HG02885 (cell line): ENCODE measurements at regions not wholly inside any gene's neighbourhood (a gene's known extent, or its start where the extent isn't known, plus 50 kb on each side); places are given as distances from the start of the nearest gene placed in this dataset.

Experiments used
- ATAC-seq: cut with Tn5 transposase; IDR thresholded peaks from one replicate; pipeline ENCODE4 v1.9.1; 2021; ENCODE audit warnings: mild to moderate bottlenecking; ENCODE audit not compliant: unreplicated experiment, poor library complexity

- ATAC-seq = no peak
Measured at GRCh38 chr15:85974348-85974705, 105.3 kb upstream of the AGBL1 start.

- no peak for ATAC-seq
Measured at GRCh38 chr15:85974742-85975141, 104.9 kb upstream of the AGBL1 start.

GRCh38 chr15:85976102-85976501 lies 103.6 kb upstream of the AGBL1 start:
- no peak for ATAC-seq

DNA sequence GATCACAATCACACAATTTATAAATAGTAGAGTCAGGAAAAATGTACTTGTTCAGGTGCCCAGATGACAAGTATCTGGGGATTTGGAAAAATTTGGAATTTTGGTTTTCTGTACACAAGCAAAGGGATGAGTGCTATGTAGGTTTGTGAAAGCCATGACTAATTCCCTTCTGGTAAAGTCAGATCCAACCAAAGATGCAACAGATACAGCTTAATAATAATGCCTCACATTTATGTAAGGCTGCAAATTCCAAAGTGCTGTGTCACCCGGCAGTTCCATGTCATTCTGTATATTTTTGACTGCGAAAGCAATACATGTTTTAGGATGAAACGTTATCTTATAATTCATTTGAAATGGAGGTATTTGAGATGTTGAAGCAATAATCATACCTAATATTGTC lies 102.7 kb upstream of the AGBL1 start:
- no peak for ATAC-seq

- no peak for ATAC-seq
Measured at GRCh38 chr15:85977586-85977985, 102.1 kb upstream of the AGBL1 start.

DNA sequence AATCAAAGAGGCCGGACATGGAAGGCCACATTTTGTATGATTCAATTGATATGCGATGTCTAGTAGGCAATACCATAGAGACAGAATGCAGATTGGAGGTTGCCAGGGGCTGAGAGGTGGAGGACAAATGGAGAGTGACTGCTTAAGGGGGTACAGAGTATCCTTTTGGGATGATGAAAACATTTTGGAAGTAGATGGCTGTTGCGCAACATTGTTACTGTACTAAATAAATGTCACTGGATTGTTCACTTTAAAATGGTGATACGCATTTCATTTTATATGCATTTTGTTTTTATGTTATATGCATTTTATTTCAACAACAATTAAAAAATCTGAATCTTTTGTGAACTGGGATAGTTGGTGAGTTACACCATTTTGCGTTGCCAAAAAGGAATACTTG lies 99.7 kb upstream of the AGBL1 start:
- no peak for ATAC-seq

GRCh38 chr15:85980946-85981345 lies 98.7 kb upstream of the AGBL1 start:
- ATAC-seq = no peak

DNA sequence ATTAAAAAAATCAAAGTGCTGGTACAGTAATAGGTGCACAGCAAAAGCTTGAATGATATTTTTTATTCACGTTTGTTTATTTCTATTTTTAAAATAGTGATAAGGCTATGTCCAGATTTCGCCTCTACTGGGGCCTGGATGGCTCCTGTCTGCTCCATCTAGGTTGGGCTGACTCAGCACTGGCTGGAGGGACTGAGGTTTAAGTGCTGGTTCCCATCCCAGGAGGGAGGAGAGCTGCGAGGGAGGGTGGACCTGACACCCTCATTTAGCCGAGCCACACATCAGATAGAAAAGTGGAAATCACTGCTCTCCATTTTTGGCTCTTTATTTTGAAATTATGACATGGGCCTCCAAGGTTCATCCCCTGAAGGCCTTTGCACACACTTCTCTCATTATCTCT lies 95.4 kb upstream of the AGBL1 start:
- ATAC-seq = no peak

DNA sequence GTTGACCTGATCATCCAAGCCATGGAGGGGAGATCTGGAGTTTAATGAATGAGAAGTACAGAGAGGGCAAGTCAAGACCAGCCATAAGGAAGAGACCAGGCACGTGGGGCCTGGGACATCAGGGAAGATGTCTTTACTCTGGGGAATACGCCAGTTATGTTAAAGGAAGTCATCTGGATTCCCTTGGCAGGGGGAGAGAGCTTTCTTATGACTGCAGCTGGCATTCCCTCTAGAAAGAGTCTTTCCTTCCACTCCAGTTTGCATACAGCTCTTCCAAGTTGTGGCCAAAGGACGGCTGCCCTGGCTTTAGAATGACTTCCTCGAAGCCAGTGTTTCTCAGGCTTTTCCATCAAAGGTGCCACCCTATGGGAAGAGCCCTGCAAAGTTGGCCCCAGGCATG lies 93.6 kb upstream of the AGBL1 start:
- no peak for ATAC-seq

DNA sequence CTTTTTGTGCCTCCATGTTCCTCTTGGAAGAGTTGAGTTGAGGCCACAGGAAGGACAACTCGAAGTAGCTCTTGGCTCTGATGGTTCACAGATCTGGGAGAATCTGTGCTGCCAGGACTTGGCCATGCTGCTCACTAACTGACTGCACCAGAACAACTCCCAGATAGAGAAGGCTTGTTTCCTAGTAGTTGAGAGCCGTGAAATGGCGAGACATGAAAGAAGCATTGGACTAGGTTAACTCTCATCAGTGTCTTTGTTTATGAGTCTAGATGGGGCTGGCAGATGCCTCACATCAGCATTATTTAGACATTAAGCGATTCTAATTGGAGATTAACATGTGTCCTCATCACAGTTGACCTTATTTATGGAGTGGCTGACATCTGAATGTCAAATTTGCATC lies 92.9 kb upstream of the AGBL1 start:
- ATAC-seq = no peak

DNA sequence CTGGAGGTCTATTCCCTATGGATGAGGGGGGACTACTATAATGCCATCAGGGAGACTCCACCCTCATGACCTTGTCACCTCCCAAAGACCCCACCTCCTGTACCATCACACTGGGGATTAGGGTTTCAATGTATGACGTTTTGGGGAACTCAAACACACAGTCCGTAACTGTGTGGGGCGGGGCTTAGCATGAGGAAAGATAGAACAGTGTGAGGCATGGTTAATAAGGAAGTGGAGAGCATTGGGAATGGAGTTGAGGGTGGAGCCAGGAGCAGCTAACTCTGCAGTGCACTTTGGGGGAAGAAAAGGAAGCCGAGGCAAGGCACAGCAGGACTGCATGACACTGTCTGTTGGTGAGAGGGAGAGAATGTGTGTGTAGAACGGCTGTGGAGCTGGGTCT lies 90.9 kb upstream of the AGBL1 start:
- no peak for ATAC-seq

DNA sequence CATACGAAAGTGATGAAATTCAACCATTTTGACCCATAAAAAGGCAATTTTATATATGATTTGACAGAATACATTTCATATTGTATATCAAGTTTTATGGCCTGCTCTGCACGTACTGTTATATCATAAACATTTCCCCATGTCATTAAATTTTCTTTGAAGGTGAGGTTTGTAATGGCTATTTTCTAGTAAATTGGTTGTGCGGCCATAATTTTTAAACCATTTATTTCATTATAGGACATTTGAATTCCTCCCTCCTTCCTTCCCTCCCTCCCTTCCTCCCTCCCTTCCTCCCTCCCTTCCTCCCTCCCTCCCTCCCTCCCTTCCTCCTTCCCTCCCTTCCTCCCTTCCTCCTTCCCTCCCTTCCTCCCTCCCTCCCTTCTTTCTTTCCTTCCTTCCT lies 87.4 kb upstream of the AGBL1 start:
- no peak for ATAC-seq

DNA sequence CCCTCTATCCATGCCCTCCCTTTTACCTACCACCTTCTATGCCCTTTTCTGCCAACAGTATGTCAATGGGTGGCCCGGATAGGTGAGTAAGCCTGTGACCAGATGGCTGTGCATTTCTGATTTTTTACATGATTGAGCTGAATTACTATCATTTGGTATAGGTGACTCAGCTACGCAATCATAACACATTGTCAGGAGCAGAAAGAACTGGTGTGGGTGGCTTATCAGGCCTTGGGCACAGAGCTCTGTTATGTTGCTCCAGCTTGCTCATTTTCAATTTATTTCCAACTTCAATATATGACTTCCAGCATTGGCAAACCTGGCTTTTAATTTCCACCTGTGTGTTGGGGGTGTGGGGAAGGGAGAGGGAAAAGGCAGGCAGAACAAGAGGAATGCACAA lies 86.6 kb upstream of the AGBL1 start:
- ATAC-seq = no peak

GRCh38 chr15:85997618-85998017 lies 82.1 kb upstream of the AGBL1 start:
- ATAC-seq = no peak

- no peak for ATAC-seq
Measured at GRCh38 chr15:85999658-86000057, 80.0 kb upstream of the AGBL1 start.

GRCh38 chr15:86001200-86001599 lies 78.5 kb upstream of the AGBL1 start:
- no peak for ATAC-seq

GRCh38 chr15:86002444-86002843 lies 77.2 kb upstream of the AGBL1 start:
- ATAC-seq = no peak

- ATAC-seq = no peak
Measured at GRCh38 chr15:86004061-86004460, 75.6 kb upstream of the AGBL1 start.

DNA sequence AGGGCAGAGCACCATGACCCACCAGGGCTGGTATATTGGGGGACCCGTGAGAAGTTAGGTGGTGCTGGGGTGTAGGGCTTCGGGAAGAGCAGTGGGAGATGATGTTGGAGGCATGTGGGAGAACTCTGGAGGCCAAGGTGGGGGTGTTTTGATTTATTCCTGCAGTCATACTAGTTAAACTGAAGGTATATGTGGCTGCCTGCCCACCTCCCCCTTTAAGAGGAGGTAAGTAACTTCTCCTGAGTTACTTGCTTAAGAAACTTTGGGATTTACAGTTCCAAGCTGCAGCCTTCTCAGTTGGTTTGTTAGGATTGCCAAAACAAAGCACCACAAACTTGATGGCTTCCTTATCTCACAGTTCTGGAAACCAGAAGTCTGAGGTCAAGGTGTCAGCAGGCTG lies 73.1 kb upstream of the AGBL1 start:
- no peak for ATAC-seq

- no peak for ATAC-seq
Measured at GRCh38 chr15:86009727-86010126, 69.9 kb upstream of the AGBL1 start.

DNA sequence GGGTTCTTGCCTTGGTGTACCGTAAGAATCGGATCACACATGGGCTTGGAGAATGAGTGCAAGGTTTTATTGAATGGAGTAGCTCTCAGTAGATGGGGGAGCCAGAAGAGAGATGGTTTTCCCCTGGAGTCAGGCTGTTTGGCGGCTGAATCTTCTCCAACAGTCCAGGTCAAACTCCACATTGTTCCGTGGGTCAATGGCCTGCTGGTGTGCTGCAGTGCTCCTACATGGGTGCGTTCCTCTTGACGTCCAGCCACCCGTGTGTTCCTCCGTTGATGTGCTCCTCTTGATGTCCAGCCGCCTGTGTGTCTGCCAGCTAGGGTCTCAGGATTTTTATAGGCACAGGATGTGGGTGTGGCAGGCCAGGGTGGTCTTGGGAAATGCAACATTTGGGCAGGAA lies 69.3 kb upstream of the AGBL1 start:
- ATAC-seq = no peak

GRCh38 chr15:86010891-86011290 lies 68.8 kb upstream of the AGBL1 start:
- ATAC-seq = no peak

DNA sequence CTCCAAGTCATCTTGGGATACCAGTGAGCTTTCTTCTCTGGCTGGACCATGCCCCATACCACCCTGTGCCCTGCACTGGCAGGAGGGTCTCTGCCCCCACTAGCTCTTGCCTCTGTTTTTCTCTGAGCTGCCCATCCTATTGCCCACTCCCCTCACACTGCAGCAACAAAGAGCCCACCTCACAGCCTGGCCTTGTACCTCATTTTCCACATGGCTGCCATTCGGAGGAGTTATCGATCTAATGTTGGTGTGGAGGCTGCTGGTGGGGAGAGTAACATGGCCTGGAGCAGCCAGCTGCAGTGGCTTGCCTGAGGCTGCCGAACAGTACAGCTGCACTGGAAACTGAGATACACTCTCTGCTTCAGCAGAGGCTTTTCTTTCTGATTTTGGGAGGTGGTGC lies 65.7 kb upstream of the AGBL1 start:
- ATAC-seq = no peak

GRCh38 chr15:86016750-86017149 lies 62.9 kb upstream of the AGBL1 start:
- no peak for ATAC-seq
